ENCODE measurements at regions not wholly inside any gene's neighbourhood (a gene's known extent, or its start where the extent isn't known, plus 50 kb on each side); places are given as distances from the start of the nearest gene placed in this dataset.
"Not testable (repeated sequence)": the region's sequence is repeated elsewhere in the genome, so short reads cannot be mapped to it uniquely, and the experiment has no call there.

DNA sequence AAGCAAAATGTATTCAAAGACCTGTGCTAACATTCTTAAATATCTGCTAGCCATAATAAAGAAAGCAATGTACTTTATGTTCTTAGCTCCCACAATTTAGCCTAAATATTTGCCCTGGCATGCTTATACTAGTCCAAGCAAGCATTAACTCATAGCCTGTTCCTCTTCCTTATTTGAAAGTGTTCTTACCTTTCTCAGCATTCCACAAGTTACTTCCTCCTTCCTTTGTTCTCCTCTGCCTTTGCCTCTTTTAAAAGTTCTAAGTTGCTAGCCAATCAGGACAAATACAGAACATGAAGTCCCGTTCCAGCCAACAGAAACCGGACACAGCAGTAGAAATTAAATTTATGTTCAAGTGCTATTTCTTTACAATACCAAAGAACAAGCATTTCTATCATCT lies 1154.6 kb upstream of the CELF4 start:
- not testable (repeated sequence) for TF ChIP-seq BHLHE40 (IDR thresholded peaks at IDR 0.05; ENCODE audit: borderline replicate concordance); SP1 (IDR thresholded peaks at IDR 0.05); FOXM1 (IDR thresholded peaks at IDR 0.05; ENCODE audit: borderline replicate concordance); ZNF384 (IDR thresholded peaks at IDR 0.05); TARDBP (IDR thresholded peaks at IDR 0.05); L3MBTL2 (conservative IDR thresholded peaks at IDR 0.05); HDGF (IDR thresholded peaks at IDR 0.05; ENCODE audit: borderline replicate concordance); LEF1 (IDR thresholded peaks at IDR 0.05; ENCODE audit: borderline replicate concordance); FOXK2 (IDR thresholded peaks at IDR 0.05); SUZ12 (IDR thresholded peaks at IDR 0.05); ELF4 (IDR thresholded peaks at IDR 0.05); CTBP1 (IDR thresholded peaks at IDR 0.05; ENCODE audit: borderline replicate concordance)
- TF ChIP-seq, protein P1, sequence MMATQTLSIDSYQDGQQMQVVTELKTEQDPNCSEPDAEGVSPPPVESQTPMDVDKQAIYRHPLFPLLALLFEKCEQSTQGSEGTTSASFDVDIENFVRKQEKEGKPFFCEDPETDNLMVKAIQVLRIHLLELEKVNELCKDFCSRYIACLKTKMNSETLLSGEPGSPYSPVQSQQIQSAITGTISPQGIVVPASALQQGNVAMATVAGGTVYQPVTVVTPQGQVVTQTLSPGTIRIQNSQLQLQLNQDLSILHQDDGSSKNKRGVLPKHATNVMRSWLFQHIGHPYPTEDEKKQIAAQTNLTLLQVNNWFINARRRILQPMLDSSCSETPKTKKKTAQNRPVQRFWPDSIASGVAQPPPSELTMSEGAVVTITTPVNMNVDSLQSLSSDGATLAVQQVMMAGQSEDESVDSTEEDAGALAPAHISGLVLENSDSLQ (IDR thresholded peaks at IDR 0.05), result not testable (repeated sequence)

Measured in HEK293T (cell line).